H1 (cell line): ENCODE measurements at regions not wholly inside any gene's neighbourhood (a gene's known extent, or its start where the extent isn't known, plus 50 kb on each side); places are given as distances from the start of the nearest gene placed in this dataset.

Source experiments
- CTCF ChIA-PET: fragments of 300-600 bp; sonication (Branson Sonifier 250); formaldehyde crosslinking; loops from one replicate; lab custom pipeline; 2021; ENCODE audit not compliant: partially characterized antibody; lab: Charles Lee
- POLR2A ChIA-PET: fragments of 300-600 bp; sonication (Branson Sonifier 250); formaldehyde crosslinking; loops from one replicate; lab custom pipeline; 2021; ENCODE audit warnings: inconsistent platforms; ENCODE audit not compliant: partially characterized antibody; lab: Charles Lee
- DNase-seq, 2 experiments: peaks; one replicate each; pipeline versions ENCODE4 v3.0.0 to v3.0.0-alpha.2; 2010 to 2022; ENCODE audit warnings: low spot score in 2 of 2, low read depth in 1 of 2, mixed read lengths in 1 of 2
- FAIRE-seq: peaks from 2 replicates; lab custom pipeline; 2011; peaks lifted over from hg19 to GRCh38; lab: Jason Lieb, UNC
- H2AFZ ChIP-seq: 2 replicates; pipeline ENCODE4 v1.8.1; 2012; ENCODE audit warnings: low read length, inconsistent platforms
- H2AK5ac ChIP-seq: 2 replicates; pipeline ENCODE4 v1.6.1; 2013; ENCODE audit warnings: low read depth, low read length
- H2BK120ac ChIP-seq: replicated peaks from 2 replicates; pipeline ENCODE3; 2013; ENCODE audit warnings: low read depth, low read length, inconsistent platforms
- H2BK12ac ChIP-seq: 2 replicates; pipeline ENCODE4 v1.6.1; 2013; ENCODE audit warnings: low read depth, low read length
- H2BK15ac ChIP-seq: 2 replicates; pipeline ENCODE4 v1.6.1; 2013; ENCODE audit warnings: low read length
- H2BK20ac ChIP-seq: 2 replicates; pipeline ENCODE4 v1.6.1; 2013; ENCODE audit warnings: low read length
- H2BK5ac ChIP-seq: 2 replicates; pipeline ENCODE4 v1.6.1; 2013; ENCODE audit warnings: low read depth, low read length
- H3K14ac ChIP-seq: 2 replicates; pipeline ENCODE4 v1.6.1; 2013; ENCODE audit warnings: inconsistent platforms; ENCODE audit not compliant: insufficient read length
- H3K18ac ChIP-seq: 2 replicates; pipeline ENCODE4 v1.6.1; 2013; ENCODE audit warnings: low read length; ENCODE audit errors: extremely low read depth
- H3K23ac ChIP-seq: 2 replicates; pipeline ENCODE4 v1.6.1; 2013; ENCODE audit warnings: inconsistent platforms; ENCODE audit not compliant: insufficient read length
- H3K23me2 ChIP-seq: 2 replicates; pipeline ENCODE4 v1.6.1; 2013; ENCODE audit warnings: low read depth, low read length
- H3K27ac ChIP-seq: 2 replicates; pipeline ENCODE4 v1.6.1; 2011; ENCODE audit warnings: low read depth, low read length, inconsistent platforms
- H3K27me3 ChIP-seq, 4 experiments: replicated peaks in 1 of 4; 1 replicate in 1 of 4; 2 replicates in 3 of 4; pipeline versions ENCODE4 v1.6.1 to v1.8.1; 2011 to 2013; ENCODE audit warnings: low read length in 3 of 4, mild to moderate bottlenecking in 3 of 4, inconsistent platforms in 2 of 4, mixed read lengths in 2 of 4, moderate library complexity in 1 of 4; ENCODE audit not compliant: control insufficient read depth in 3 of 4, insufficient read depth in 3 of 4; ENCODE audit errors: extremely low read depth in 1 of 4
- H3K36me3 ChIP-seq, 4 experiments: 2 replicates each; pipeline versions ENCODE4 v1.6.1 to v1.8.1; 2011 to 2013; ENCODE audit warnings: mild to moderate bottlenecking in 4 of 4, low read length in 3 of 4, moderate library complexity in 2 of 4, control low read depth in 1 of 4, inconsistent platforms in 1 of 4; ENCODE audit not compliant: insufficient read depth in 4 of 4, control insufficient read depth in 2 of 4
- H3K4ac ChIP-seq: replicated peaks from 2 replicates; pipeline ENCODE3; 2013; ENCODE audit warnings: low read length, low read depth, mixed read lengths, inconsistent platforms; ENCODE audit not compliant: insufficient read length
- H3K4me1 ChIP-seq, 4 experiments: replicated peaks in 1 of 4; 1 replicate in 1 of 4; 2 replicates in 3 of 4; pipeline versions ENCODE4 v1.6.1 to v1.8.1; 2011 to 2013; ENCODE audit warnings: low read length in 3 of 4, inconsistent platforms in 2 of 4, mixed read lengths in 1 of 4; ENCODE audit not compliant: insufficient read depth in 4 of 4, control insufficient read depth in 3 of 4
- H3K4me2 ChIP-seq, 2 experiments: 2 replicates each; pipeline versions ENCODE4 v1.6.1 to v1.8.1; 2011 to 2013; ENCODE audit warnings: low read depth in 2 of 2, low read length in 2 of 2, control low read depth in 1 of 2, inconsistent platforms in 1 of 2, mild to moderate bottlenecking in 1 of 2; ENCODE audit not compliant: insufficient read depth in 1 of 2
- H3K4me3 ChIP-seq, 4 experiments: fragments of 200-600, 300-600 bp in 1 of 4; sonication (generic), shearing (Covaris generic), sonication (Bioruptor Twin) in 1 of 4; 2 replicates each; pipeline versions ENCODE4 v1.5.1 to v1.8.1; 2011 to 2016; ENCODE audit warnings: low read length in 4 of 4, low read depth in 3 of 4, control low read depth in 2 of 4, inconsistent platforms in 2 of 4, mild to moderate bottlenecking in 2 of 4, mixed read lengths in 1 of 4, moderate library complexity in 1 of 4; ENCODE audit not compliant: insufficient read depth in 2 of 4; ENCODE audit errors: extremely low read depth in 1 of 4
- H3K56ac ChIP-seq: replicated peaks from 2 replicates; pipeline ENCODE3; 2013; ENCODE audit warnings: low read depth, mild to moderate bottlenecking, mixed read lengths, low read length, inconsistent platforms; ENCODE audit not compliant: insufficient read length
- H3K79me1 ChIP-seq: 2 replicates; pipeline ENCODE4 v1.6.1; 2013; ENCODE audit warnings: low read depth, low read length, control low read depth
- H3K79me2 ChIP-seq, 2 experiments: 2 replicates each; pipeline versions ENCODE4 v1.6.1 to v1.8.1; 2012 to 2013; ENCODE audit warnings: low read length in 2 of 2, mild to moderate bottlenecking in 2 of 2, inconsistent platforms in 1 of 2; ENCODE audit not compliant: insufficient read depth in 2 of 2, control insufficient read depth in 1 of 2
- H3K9ac ChIP-seq, 4 experiments: replicated peaks in 1 of 4; 1 replicate in 1 of 4; 2 replicates in 3 of 4; pipeline versions ENCODE4 v1.6.1 to v1.8.1; 2011 to 2013; ENCODE audit warnings: low read depth in 3 of 4, low read length in 3 of 4, control low read depth in 2 of 4, mild to moderate bottlenecking in 2 of 4, moderate library complexity in 2 of 4, inconsistent platforms in 1 of 4; ENCODE audit errors: extremely low read depth in 1 of 4
- H3K9me3 ChIP-seq, 2 experiments: 2 replicates each; pipeline versions ENCODE4 v1.6.1 to v1.8.1; 2012 to 2013; ENCODE audit warnings: mild to moderate bottlenecking in 2 of 2, moderate library complexity in 2 of 2, control low read depth in 1 of 2, inconsistent platforms in 1 of 2, low read depth in 1 of 2, low read length in 1 of 2, mixed read lengths in 1 of 2; ENCODE audit not compliant: insufficient read depth in 2 of 2
- H4K20me1 ChIP-seq, 2 experiments: replicated peaks in 1 of 2; 2 replicates each; pipeline versions ENCODE3 to v1.8.1; 2011 to 2013; ENCODE audit warnings: inconsistent platforms in 2 of 2, low read length in 2 of 2, mild to moderate bottlenecking in 1 of 2; ENCODE audit not compliant: insufficient read depth in 2 of 2, control insufficient read depth in 1 of 2
- H4K5ac ChIP-seq: 2 replicates; pipeline ENCODE4 v1.6.1; 2013; ENCODE audit warnings: low read length, low read depth, mixed read lengths, inconsistent platforms; ENCODE audit not compliant: insufficient read length
- H4K8ac ChIP-seq: 2 replicates; pipeline ENCODE4 v1.8.0; 2013; ENCODE audit warnings: mild to moderate bottlenecking, moderate library complexity, low read length, inconsistent platforms; ENCODE audit not compliant: insufficient read depth; ENCODE audit errors: extremely low read depth
- H4K91ac ChIP-seq: replicated peaks from 2 replicates; pipeline ENCODE3; 2013; ENCODE audit warnings: low read length, mixed read lengths, inconsistent platforms; ENCODE audit not compliant: insufficient read length
- CBX8 ChIP-seq: fragments of 300-800, 300-1000 bp; sonication (generic); IDR thresholded peaks from 2 replicates; pipeline ENCODE4 v1.7.1; 2016; ENCODE audit warnings: low read depth, low read length, borderline replicate concordance
- GABPA ChIP-seq: IDR thresholded peaks from 2 replicates; pipeline ENCODE4 v1.6.1; 2011; ENCODE audit warnings: mild to moderate bottlenecking, low read length, moderate library complexity, borderline replicate concordance; ENCODE audit not compliant: insufficient read depth
- JUN ChIP-seq: IDR thresholded peaks from 2 replicates; pipeline ENCODE4 v1.6.1; 2011; ENCODE audit warnings: low read depth, mild to moderate bottlenecking, improper control_type of control experiment, low read length
- JUND ChIP-seq: IDR thresholded peaks from 2 replicates; pipeline ENCODE4 v1.6.1; 2011; ENCODE audit warnings: mild to moderate bottlenecking, improper control_type of control experiment, low read length
- NRF1 ChIP-seq: IDR thresholded peaks from 2 replicates; pipeline ENCODE4 v1.6.1; 2011; ENCODE audit warnings: mild to moderate bottlenecking, low read depth, low read length, improper control_type of control experiment
- PHF8 ChIP-seq: fragments of 200-600 bp; sonication (generic); conservative IDR thresholded peaks from 2 replicates; pipeline ENCODE4 v1.7.1; 2012; ENCODE audit warnings: low read depth, mild to moderate bottlenecking, inconsistent platforms, low read length, moderate library complexity
- POLR2A ChIP-seq, 2 experiments: IDR thresholded peaks; 1 replicate in 1 of 2; 2 replicates in 1 of 2; pipeline ENCODE4 v1.6.1; 2011; ENCODE audit warnings: low read depth in 2 of 2, low read length in 2 of 2, mild to moderate bottlenecking in 2 of 2; ENCODE audit errors: control extremely low read depth in 1 of 2
- POU5F1 ChIP-seq: IDR thresholded peaks from 2 replicates; pipeline ENCODE4 v1.6.1; 2011; ENCODE audit warnings: low read depth, mild to moderate bottlenecking, low read length, moderate library complexity
- SP2 ChIP-seq: IDR thresholded peaks from 2 replicates; pipeline ENCODE4 v1.6.1; 2012; ENCODE audit warnings: mild to moderate bottlenecking, low read length, inconsistent platforms
- WGBS, 2 experiments: shearing (Covaris generic) in 1 of 2; methylation state at CpG; one replicate each; pipeline versions ENCODE4 v1.1.6 to v1.1.7; 2013 to 2015; ENCODE audit warnings: low lambda C conversion rate in 2 of 2, mixed read lengths in 2 of 2, inconsistent platforms in 1 of 2, low coverage in 1 of 2, missing lambda C conversion rate in 1 of 2; ENCODE audit not compliant: insufficient replicate concordance in 2 of 2, insufficient coverage in 1 of 2, insufficient read length in 1 of 2; ENCODE audit errors: extremely low coverage in 1 of 2, missing lambda C conversion rate in 1 of 2; 5-methylcytosine and 5-hydroxymethylcytosine counted together

- Histone ChIP-seq H3K4me3 (no peak overlapping the region), H3K23me2 (no peaks in the 10 kb centered on the region), H4K5ac (no peak overlapping the region), H3K79me1 (no peaks in the 10 kb centered on the region), H4K8ac (no peak overlapping the region), H3K79me2 (no peaks in the 10 kb centered on the region), H2BK5ac (no peak overlapping the region), H2AK5ac (no peak overlapping the region), H2AFZ (no peak overlapping the region), H3K9ac (no peak overlapping the region), H3K56ac (no peak overlapping the region), H2BK15ac (no peak overlapping the region), H2BK120ac (no peak overlapping the region), H3K27ac (no peak overlapping the region), H2BK20ac (no peak overlapping the region), H4K91ac (no peak overlapping the region), H3K27me3 (no peaks in the 10 kb centered on the region), H3K18ac (no peak overlapping the region), H3K9me3 (no peaks in the 10 kb centered on the region), H3K14ac (no peak overlapping the region), H3K4me2 (no peak overlapping the region), H3K4me1 (no peaks in the 10 kb centered on the region), H2BK12ac (no peak overlapping the region), H3K4ac (no peak overlapping the region), H3K23ac (no peak overlapping the region), H3K36me3 (no peaks in the 10 kb centered on the region), H4K20me1 (no peaks in the 10 kb centered on the region)
- DNase-seq (no peak), FAIRE-seq (no peak)
- CTCF ChIA-PET: no interaction called here
- POLR2A ChIA-PET: no interaction called here
- TF ChIP-seq SP2 (no peak), NRF1 (no peak), JUN (no peak), PHF8 (no peak), POLR2A (IDR thresholded peaks at IDR 0.05; ENCODE audit: control extremely low read depth in 1 of 2, low read depth in 2 of 2, low read length in 2 of 2) (no peak), POU5F1 (no peak), JUND (no peak), CBX8 (no peak), GABPA (no peak)
- WGBS, 2 experiments: 88% methylated on average over 1 of the region's 1 CpG; no CpG with 5 or more reads in 1 of the 2 experiments
These were observed 112.8 kb downstream of the PPP1R3A start for GRCh38 chr7:113805976-113806375.
